C4-2B (cell line): ENCODE measurements at regions not wholly inside any gene's neighbourhood (a gene's known extent, or its start where the extent isn't known, plus 50 kb on each side); places are given as distances from the start of the nearest gene placed in this dataset.

Experiments used
- ZFX ChIP-seq: fragments of 450-650 bp; IDR thresholded peaks from 2 replicates; pipeline ENCODE4 v1.6.1; 2017
- TF ChIP-seq, protein P1 (sequence below): fragments of 450-650 bp; conservative IDR thresholded peaks from 2 replicates; pipeline ENCODE4 v1.5.1; 2017; ENCODE audit warnings: mild to moderate bottlenecking

GRCh38 chr12:112591488-112591887, 172.7 kb downstream of the PTPN11 start:
- TF ChIP-seq, protein P1, sequence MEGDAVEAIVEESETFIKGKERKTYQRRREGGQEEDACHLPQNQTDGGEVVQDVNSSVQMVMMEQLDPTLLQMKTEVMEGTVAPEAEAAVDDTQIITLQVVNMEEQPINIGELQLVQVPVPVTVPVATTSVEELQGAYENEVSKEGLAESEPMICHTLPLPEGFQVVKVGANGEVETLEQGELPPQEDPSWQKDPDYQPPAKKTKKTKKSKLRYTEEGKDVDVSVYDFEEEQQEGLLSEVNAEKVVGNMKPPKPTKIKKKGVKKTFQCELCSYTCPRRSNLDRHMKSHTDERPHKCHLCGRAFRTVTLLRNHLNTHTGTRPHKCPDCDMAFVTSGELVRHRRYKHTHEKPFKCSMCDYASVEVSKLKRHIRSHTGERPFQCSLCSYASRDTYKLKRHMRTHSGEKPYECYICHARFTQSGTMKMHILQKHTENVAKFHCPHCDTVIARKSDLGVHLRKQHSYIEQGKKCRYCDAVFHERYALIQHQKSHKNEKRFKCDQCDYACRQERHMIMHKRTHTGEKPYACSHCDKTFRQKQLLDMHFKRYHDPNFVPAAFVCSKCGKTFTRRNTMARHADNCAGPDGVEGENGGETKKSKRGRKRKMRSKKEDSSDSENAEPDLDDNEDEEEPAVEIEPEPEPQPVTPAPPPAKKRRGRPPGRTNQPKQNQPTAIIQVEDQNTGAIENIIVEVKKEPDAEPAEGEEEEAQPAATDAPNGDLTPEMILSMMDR = no peak
- TF ChIP-seq ZFX = no peak
